ENCODE measurements at regions not wholly inside any gene's neighbourhood (a gene's known extent, or its start where the extent isn't known, plus 50 kb on each side); places are given as distances from the start of the nearest gene placed in this dataset.

GRCh38 chr13:82678052-82678451 lies 1204.2 kb downstream of the SLITRK1 start:
- TF ChIP-seq CTCF (IDR thresholded peaks at IDR 0.05; ENCODE audit: poor library complexity), result no peak
- no peak for TF ChIP-seq EZH2 (IDR thresholded peaks at IDR 0.05; ENCODE audit: borderline replicate concordance)

All from hepatocyte (in vitro differentiated cells).